GM18517 (cell line): ENCODE measurements at regions not wholly inside any gene's neighbourhood (a gene's known extent, or its start where the extent isn't known, plus 50 kb on each side); places are given as distances from the start of the nearest gene placed in this dataset.
"Not testable (repeated sequence)": the region's sequence is repeated elsewhere in the genome, so short reads cannot be mapped to it uniquely, and the experiment has no call there.

Experiments used
- ATAC-seq: cut with Tn5 transposase; IDR thresholded peaks from one replicate; pipeline ENCODE4 v1.9.1; 2021; ENCODE audit warnings: mild to moderate bottlenecking, moderate library complexity; ENCODE audit not compliant: unreplicated experiment

- ATAC-seq: no peak
Observed at GRCh38 chr1:80211691-80212380, 1205.3 kb upstream of the ADGRL4 start.

- ATAC-seq: no peak
Observed at GRCh38 chr1:80202118-80202517, 1195.6 kb upstream of the ADGRL4 start.

- no peak for ATAC-seq
Observed at GRCh38 chr1:80194221-80194620, 1187.7 kb upstream of the ADGRL4 start.

GRCh38 chr1:80181418-80181817 lies 1174.9 kb upstream of the ADGRL4 start:
- ATAC-seq: no peak

DNA sequence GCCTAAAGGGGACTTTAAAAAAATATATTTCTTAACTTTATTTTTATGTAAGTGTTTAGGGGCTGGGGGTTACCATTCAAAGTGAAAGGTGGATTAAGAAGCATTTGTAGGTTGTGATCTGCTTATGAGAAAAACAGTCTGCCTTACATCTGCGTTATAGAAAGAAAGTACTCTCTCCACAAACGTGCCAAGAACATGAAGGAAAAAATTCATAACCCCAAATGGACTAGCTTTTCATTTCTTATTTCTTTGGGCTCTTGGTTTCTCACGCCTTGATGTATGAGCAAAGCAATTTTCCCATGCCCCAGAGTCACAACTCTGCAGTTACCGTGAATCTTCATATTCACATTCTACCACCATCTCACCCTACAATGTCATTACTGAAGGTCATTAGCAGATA lies 1165.1 kb upstream of the ADGRL4 start:
- no peak for ATAC-seq

- ATAC-seq: no peak
Observed at GRCh38 chr1:80170811-80171485, 1164.4 kb upstream of the ADGRL4 start.

- no peak for ATAC-seq
Observed at GRCh38 chr1:80164150-80164549, 1157.6 kb upstream of the ADGRL4 start.

GRCh38 chr1:80163686-80164085 lies 1157.2 kb upstream of the ADGRL4 start:
- no peak for ATAC-seq

GRCh38 chr1:80158771-80159170 lies 1152.2 kb upstream of the ADGRL4 start:
- no peak for ATAC-seq

DNA sequence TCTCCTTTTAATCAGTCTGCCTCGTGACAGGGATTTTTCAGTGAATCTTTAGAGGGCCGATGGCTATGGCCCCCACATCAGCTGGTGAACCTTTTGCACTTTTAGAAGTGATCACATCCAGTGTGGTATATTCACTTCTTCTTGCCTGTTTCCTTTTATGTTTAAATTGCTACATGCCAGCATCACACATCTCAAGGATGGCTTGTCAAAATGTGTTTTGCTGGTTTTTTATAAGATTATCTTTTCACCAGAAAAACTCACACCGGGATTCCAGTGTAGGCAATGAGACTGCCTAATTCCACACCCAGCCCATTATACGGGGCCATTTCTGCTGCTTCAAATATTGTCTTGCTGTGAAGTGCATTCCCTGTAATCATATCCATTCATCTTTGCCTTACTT lies 1151.7 kb upstream of the ADGRL4 start:
- ATAC-seq: no peak

DNA sequence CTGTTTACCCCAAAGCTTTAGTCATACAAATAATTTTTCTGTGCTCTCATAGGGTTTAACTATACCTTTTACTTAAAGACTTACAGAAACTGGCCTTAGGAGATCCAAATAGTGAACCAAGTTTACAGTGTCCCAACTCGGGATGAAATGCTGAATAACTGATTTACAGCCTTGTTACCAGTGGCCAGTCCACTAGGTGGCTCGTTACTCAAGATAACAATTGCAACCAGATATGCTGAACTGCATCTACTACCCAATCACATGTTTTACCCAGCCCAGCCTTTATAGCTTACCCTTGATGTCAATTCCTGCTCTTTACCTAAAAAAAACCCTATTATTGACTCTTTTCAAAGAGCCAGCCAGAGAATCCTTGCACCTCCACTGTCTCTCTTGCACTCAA lies 1148.8 kb upstream of the ADGRL4 start:
- no peak for ATAC-seq

DNA sequence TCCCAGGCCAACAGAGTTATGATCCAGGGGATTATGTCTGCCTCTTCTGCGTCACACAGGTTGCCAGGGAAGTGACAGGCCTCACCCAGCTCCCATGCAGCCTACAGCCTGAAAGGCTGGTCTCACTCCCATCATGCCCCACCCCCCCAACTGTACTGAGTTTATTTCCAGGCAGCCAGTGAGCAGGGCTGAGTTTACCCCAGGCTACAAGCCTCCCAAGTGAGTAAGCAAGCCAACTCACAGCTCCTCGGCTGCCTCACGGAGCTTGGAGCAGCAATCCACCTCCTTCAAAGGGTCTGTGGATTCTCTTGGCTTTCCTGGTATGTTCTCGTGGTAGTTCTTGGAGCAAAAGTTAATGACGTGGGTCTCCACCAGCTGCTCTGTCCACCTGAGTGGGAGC lies 1147.6 kb upstream of the ADGRL4 start:
- ATAC-seq: no peak

DNA sequence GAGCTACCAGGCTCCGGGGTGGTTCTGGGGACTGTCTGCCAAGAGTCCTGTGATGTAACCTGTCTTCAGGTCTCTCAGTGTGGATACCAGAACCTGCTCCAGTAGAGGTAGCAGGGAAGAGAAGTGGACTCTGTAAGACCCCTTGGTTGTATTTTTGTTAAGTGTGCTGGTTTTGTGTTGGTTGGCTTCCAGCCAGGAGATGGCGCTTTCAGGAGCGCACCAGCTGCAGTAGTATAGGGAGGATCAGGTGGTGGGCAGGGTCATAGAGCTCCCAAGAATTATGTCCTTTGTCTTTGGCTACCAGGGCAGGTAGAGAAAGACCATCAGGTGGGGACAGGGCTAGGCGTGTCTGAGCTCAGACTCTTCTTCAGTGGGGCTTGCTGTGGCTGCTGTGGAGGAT lies 1147.2 kb upstream of the ADGRL4 start:
- no peak for ATAC-seq

DNA sequence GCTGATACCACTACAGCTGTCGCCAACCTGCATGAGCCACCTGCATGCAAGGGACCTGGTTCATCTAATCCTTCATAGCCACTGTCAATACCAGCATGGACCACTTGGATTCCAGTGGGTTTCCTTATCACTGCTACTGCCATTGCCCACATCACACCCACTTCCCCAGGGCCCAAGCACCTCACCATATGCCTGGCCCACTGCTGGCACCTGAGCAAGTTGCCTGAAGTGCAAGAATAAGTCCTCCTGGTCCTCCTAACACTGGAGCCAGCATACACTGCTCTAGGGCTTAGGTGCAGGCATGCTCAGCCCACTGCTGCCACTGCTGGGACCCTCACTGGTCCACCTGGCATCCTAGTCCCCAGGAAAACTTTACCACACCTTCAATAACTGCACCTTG lies 1136.8 kb upstream of the ADGRL4 start:
- ATAC-seq: no peak

DNA sequence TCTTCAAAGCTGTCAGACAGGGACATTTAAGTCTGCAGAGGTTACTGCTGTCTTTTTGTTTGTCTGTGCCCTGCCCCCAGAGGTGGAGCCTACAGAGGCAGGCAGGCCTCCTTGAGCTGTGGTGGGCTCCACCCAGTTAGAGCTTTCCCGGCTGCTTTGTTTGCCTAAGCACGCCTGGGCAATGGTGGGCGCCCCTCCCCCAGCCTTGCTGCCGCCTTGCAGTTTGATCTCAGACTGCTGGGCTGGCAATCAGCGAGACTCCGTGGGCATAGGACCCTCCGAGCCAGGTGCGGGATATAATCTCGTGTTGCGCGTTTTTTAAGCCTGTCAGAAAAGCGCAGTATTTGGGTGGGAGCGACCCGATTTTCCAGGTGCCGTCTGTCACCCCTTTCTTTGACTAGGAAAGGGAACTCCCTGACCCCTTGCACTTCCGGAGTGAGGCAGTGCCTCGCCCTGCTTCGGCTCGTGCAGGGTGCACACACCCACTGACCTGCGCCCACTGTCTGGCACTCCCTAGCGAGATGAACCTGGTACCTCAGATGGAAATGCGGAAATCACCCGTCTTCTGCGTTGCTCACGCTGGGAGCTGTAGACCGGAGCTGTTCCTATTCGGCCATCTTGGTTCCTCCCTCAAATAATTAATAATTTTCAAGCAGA lies 1131.5 kb upstream of the ADGRL4 start:
- ATAC-seq: not testable (repeated sequence)

DNA sequence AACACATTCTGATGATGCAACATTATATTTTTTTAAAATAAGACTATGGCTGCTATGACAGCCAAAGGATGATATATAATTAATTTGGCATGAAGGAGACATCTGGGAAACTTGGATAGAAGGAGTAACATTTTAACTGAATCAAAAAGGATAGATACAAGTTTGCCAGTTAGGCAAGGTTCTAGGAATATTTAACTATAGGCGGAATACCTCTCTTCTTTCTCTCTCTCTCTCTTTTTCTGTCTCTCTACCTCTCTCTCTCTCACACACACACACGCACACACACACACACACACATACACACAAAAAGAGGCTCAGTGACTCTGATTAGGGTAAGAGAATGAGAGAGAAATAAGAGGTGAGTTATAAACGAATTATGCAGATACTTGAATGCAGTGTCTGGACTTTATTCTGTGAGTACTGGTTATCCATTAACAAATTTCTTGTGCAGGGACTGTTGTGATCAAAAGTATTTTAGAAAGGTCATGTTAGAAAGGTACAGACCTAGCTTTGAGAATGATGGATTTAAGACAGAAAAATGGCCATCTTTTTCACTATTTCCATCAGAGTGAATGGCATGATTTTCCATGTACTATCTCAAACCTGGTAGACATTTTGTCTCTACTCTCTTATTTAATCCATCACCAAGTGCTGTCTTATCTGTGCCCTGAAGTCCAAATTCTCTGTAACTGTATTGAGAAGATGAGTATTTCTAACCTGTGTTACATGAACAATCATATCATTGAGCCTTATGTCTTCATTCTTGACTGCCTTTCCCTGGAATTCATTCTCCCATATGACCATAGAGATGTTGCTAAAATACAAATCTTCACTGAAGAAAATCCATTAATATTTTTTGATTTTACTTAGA lies 1106.9 kb upstream of the ADGRL4 start:
- ATAC-seq: no peak

DNA sequence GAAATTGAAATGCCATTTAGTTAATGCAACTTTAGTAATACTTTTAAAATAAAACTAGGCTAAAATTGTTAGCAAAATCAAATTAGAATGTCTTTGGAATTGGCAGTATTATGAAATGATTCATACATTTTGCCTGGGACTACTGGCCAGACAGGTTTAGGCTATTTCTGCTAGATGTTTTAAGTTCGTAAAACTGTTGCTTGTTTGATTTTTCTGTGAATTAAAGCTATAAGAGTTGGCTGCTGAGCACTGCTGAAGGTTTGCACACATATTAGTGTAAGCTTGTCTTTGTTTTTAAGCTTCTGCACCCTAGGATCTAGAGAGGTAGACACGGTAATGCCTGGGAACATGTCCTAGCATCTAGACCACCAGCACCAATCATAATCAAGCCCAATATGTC lies 1094.6 kb upstream of the ADGRL4 start:
- ATAC-seq: no peak

GRCh38 chr1:80099713-80100112 lies 1093.2 kb upstream of the ADGRL4 start:
- no peak for ATAC-seq

DNA sequence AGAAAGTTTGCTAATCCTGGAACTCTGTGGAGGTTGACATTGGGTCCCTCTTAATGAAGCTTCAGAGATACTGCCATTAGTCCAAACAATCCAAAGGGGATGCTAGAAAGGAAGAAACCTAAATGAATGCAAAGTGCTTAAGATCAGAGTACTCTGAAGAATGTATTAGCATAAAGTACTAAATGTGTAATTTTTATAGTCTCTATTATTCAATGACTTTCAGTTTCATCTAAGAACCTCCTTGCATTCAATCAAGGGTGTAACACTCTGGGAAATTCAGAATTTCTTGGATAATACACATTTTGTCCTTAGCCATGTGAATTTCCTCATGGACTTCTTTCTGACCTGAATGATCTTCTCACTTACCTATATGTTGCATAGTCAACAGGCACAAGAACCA lies 1078.5 kb upstream of the ADGRL4 start:
- ATAC-seq: no peak

DNA sequence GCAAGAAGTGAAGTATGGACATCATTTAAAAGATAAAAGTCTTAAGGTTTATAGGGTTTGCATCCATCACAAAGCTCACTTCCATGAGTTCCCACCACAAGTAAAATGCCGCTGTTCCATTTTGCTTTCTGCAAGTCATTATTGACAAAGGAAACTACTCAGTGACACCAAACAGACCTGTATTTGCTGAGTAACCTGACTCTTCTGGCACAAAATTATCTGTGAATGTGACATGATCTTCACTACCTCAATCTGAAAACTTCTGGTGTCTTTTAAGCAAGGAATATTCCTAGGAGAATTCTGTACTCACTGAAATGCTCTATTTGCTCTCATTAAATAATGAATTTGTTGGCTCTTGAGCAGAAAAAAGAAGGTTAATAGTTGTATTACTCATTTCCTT lies 1077.4 kb upstream of the ADGRL4 start:
- no peak for ATAC-seq

- no peak for ATAC-seq
Observed at GRCh38 chr1:80076469-80076868, 1069.9 kb upstream of the ADGRL4 start.
